Spleen (tissue), 11 donors: ENCODE measurements at regions not wholly inside any gene's neighbourhood (a gene's known extent, or its start where the extent isn't known, plus 50 kb on each side); places are given as distances from the start of the nearest gene placed in this dataset.

Experiments
- DNase-seq: peaks from one replicate; pipeline ENCODE4 v3.0.0-alpha.2; 2020
- H3K27ac ChIP-seq, 8 donors: fragments of 200-600 bp; sonication (generic) in 7 of 8; 1 replicate in 4 of 8; 2 replicates in 4 of 8; pipeline versions ENCODE4 v1.5.0 to v1.8.0; 2016 to 2021; ENCODE audit warnings: inconsistent platforms in 4 of 8, mild to moderate bottlenecking in 4 of 8, moderate library complexity in 1 of 8
- H3K27me3 ChIP-seq, 7 donors: fragments of 200-600 bp; sonication (generic) in 6 of 7; replicated peaks in 1 of 7; 1 replicate in 4 of 7; 2 replicates in 3 of 7; pipeline versions ENCODE4 v1.5.0 to v1.8.0; 2016 to 2021; ENCODE audit warnings: inconsistent platforms in 3 of 7, mild to moderate bottlenecking in 1 of 7
- H3K36me3 ChIP-seq, 6 donors: fragments of 200-600 bp; sonication (generic) in 5 of 6; 1 replicate in 4 of 6; 2 replicates in 2 of 6; pipeline versions ENCODE4 v1.5.0 to v1.8.0; 2016 to 2021; ENCODE audit warnings: inconsistent platforms in 2 of 6
- H3K4me1 ChIP-seq, 6 donors: fragments of 200-600 bp; sonication (generic) in 5 of 6; 1 replicate in 3 of 6; 2 replicates in 3 of 6; pipeline versions ENCODE4 v1.5.0 to v1.8.0; 2016 to 2021; ENCODE audit warnings: inconsistent platforms in 3 of 6
- H3K4me3 ChIP-seq, 8 donors: fragments of 200-600 bp; sonication (generic) in 7 of 8; 1 replicate in 4 of 8; 2 replicates in 4 of 8; pipeline versions ENCODE4 v1.5.0 to v1.8.0; 2016 to 2021; ENCODE audit warnings: inconsistent platforms in 4 of 8, mild to moderate bottlenecking in 4 of 8, moderate library complexity in 2 of 8
- H3K9me3 ChIP-seq, 8 donors: fragments of 200-600 bp; sonication (generic) in 7 of 8; 1 replicate in 4 of 8; 2 replicates in 4 of 8; pipeline versions ENCODE4 v1.5.0 to v1.8.0; 2016 to 2021; ENCODE audit warnings: inconsistent platforms in 4 of 8
- POLR2A ChIP-seq, 3 donors: fragments of 450-650 bp; IDR thresholded peaks; one replicate each; pipeline ENCODE4 v1.5.1; 2017; ENCODE audit warnings: antibody characterized with exemption in 3 of 3, mild to moderate bottlenecking in 1 of 3
- POLR2AphosphoS5 ChIP-seq, 3 donors: sonication (generic); formaldehyde crosslinking; IDR thresholded peaks; one replicate each; pipeline ENCODE4 v1.5.1; 2017; ENCODE audit warnings: antibody characterized with exemption in 3 of 3
- WGBS, 5 donors: extraction: QIAGEN DNeasy Blood & Tissue Kit in 3 of 5; methylation state at CpG; one replicate each; pipeline versions ENCODE4 v1.1.5 to v1.1.7; 2013 to 2018; 5-methylcytosine and 5-hydroxymethylcytosine counted together
- intact Hi-C: fragments of 100-400 bp; cut with DNase I; formaldehyde crosslinking; loops from one replicate; pipeline ENCODE4 v1.15.0; 2023; ENCODE audit warnings: low total_unique reads
- TF ChIP-seq, protein P1 (sequence below), 11 experiments: fragments of 200-600 bp in 7 of 11; fragments of 450-650 bp in 4 of 11; sonication (generic) in 4 of 11; IDR thresholded peaks in 8 of 11; conservative IDR thresholded peaks in 3 of 11; 1 replicate in 7 of 11; 2 replicates in 4 of 11; pipeline versions ENCODE4 v1.4.0 to v1.8.0; 2016 to 2021; ENCODE audit warnings: antibody characterized with exemption in 11 of 11, inconsistent platforms in 4 of 11, mild to moderate bottlenecking in 1 of 11
- donor health status: healthy with polysubstance abuse.
- donor health status: DM: no; HTN: no; CAD: no; lungs with moderate emphysema.
- donor health status: DM: no; HTN: no; CAD: no.
- donor health status: Bipolar disorder and iron deficiency.
- donor health status: healthy.
- donor health status: DM: no; HTN: no; CAD: no.
- donor health status: DM: yes; HTN: yes; CAD: no.

DNA sequence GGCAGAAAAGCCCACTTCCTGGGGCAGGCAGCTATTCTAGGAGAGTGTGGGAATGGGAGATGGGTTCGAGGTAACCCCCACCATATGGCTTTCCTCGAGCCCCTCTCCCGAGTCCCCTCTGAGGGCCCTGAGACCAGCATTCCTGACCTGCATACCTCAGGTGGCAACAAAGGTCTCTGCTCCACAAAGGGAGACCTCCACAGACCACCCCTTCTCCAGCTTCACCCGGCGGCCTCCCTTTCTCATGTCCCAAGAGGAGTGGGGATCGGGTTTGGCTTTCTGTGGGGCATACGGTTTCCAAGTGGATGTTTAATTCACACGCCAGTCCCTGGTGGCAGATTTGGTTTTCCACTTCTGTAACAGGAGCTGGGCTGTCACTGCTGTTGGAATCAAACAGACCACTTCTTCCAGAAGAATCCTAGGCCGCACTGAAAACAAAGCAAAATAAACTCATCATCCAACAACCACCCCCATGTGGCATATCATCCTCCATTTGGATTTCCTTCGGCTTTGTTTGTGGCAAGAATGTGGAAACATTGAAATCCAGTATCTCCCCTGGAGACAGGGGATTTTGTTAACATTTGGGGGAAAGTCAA is 83.2 kb downstream of the DLL1 start:
- 82 to 91% (median 89%) methylated on average over 10 of the region's 10 CpGs for WGBS, 5 donors
- H3K4me3 ChIP-seq = no peak overlapping the region
- intact Hi-C loops = no loop called here
- no peaks in the 10 kb centered on the region for H3K36me3 ChIP-seq
- H3K9me3 ChIP-seq = peaks cover 0 to 18% (median 11%) of the 10 kb centered on the region in 8 donors
- H3K27me3 ChIP-seq = peaks cover 0 to 45% (median 12%) of the 10 kb centered on the region in 7 donors
- H3K4me1 ChIP-seq = no peaks in the 10 kb centered on the region
- peak; percentile 41 for DNase-seq
- TF ChIP-seq POLR2A (IDR thresholded peaks at IDR 0.05) = no peak
- no peak for TF ChIP-seq POLR2AphosphoS5 (IDR thresholded peaks at IDR 0.05)
- TF ChIP-seq, protein P1, sequence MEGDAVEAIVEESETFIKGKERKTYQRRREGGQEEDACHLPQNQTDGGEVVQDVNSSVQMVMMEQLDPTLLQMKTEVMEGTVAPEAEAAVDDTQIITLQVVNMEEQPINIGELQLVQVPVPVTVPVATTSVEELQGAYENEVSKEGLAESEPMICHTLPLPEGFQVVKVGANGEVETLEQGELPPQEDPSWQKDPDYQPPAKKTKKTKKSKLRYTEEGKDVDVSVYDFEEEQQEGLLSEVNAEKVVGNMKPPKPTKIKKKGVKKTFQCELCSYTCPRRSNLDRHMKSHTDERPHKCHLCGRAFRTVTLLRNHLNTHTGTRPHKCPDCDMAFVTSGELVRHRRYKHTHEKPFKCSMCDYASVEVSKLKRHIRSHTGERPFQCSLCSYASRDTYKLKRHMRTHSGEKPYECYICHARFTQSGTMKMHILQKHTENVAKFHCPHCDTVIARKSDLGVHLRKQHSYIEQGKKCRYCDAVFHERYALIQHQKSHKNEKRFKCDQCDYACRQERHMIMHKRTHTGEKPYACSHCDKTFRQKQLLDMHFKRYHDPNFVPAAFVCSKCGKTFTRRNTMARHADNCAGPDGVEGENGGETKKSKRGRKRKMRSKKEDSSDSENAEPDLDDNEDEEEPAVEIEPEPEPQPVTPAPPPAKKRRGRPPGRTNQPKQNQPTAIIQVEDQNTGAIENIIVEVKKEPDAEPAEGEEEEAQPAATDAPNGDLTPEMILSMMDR (IDR thresholded peaks at IDR 0.05 in 8 of 11, conservative IDR thresholded peaks at IDR 0.05 in 3 of 11) = no peak
- no peak overlapping the region for H3K27ac ChIP-seq

DNA sequence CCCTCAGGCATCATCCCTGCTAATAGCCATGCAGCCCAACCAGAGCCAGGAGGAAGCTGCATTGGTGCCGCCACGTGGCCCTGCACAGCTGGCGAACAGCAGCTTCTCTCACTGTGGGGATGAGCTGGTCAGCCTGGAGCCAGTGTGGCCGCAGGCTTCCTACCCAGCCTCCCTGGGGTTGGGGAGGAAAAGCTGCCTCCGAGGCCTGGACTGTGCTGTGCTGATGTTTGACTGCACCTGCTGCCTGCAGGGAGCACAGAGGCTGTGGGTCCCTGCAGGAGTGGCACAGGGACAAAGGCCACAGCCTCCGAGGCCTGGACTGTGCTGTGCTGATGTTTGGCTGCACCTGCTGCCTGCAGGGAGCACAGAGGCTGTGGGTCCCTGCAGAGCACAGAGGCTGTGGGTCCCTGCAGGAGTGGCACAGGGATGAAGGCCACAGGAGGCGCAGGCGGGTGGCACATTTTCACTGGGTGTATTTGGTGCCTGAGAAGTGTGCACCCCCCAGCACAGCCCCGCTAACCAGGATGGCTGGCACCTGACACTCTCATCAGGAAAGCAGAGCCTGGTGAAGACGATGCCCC is 83.9 kb downstream of the DLL1 start:
- intact Hi-C loops = no loop called here
- DNase-seq = peak; percentile 53
- TF ChIP-seq, protein P1 (IDR thresholded peaks at IDR 0.05 in 8 of 11, conservative IDR thresholded peaks at IDR 0.05 in 3 of 11) = no peak
- TF ChIP-seq POLR2A (IDR thresholded peaks at IDR 0.05) (no peak), POLR2AphosphoS5 (IDR thresholded peaks at IDR 0.05) (no peak)
- 87 to 94% (median 89%) methylated on average over 8 to 10 of the region's 10 CpGs for WGBS, 5 donors
- H3K9me3 ChIP-seq = peaks cover 0 to 18% (median 11%) of the 10 kb centered on the region in 8 donors
- no peaks in the 10 kb centered on the region for H3K4me1 ChIP-seq
- no peaks in the 10 kb centered on the region for H3K36me3 ChIP-seq
- no peak overlapping the region for H3K27ac ChIP-seq
- H3K4me3 ChIP-seq = no peak overlapping the region
- H3K27me3 ChIP-seq = peaks cover 0 to 38% (median 12%) of the 10 kb centered on the region in 7 donors

DNA sequence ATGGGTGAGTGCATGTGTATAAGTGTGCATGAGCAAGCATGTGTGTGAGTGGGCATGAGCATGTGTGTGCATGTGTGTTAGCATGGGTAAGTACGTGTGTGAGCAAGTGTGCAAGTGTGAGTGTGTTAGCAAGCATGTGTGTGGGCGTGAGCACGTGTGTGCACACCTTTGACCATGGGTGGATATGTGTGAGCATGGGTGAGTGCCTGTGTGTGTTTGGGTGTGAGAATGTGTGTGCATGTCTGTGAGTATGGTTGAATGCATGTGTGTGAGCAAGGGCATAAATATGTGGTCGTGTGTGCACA is 84.6 kb downstream of the DLL1 start:
- WGBS, 5 donors = 81 to 93% (median 90%) methylated on average over 4 of the region's 4 CpGs
- H3K9me3 ChIP-seq = peaks cover 0 to 18% (median 11%) of the 10 kb centered on the region in 8 donors
- peak; percentile 58 for DNase-seq

More for the DNA sequence above, 84.6 kb downstream of the DLL1 start:
- Histone ChIP-seq H3K4me1 (no peaks in the 10 kb centered on the region), H3K27me3 (peaks cover 0 to 34% (median 11%) of the 10 kb centered on the region in 7 donors), H3K36me3 (no peaks in the 10 kb centered on the region), H3K4me3 (no peak overlapping the region), H3K27ac (no peak overlapping the region)
- TF ChIP-seq POLR2A (IDR thresholded peaks at IDR 0.05) = no peak
- TF ChIP-seq, protein P1 (IDR thresholded peaks at IDR 0.05 in 8 of 11, conservative IDR thresholded peaks at IDR 0.05 in 3 of 11) = no peak
- no peak for TF ChIP-seq POLR2AphosphoS5 (IDR thresholded peaks at IDR 0.05)
- intact Hi-C loops = no loop called here
